HEK293 (cell line): ENCODE measurements at regions not wholly inside any gene's neighbourhood (a gene's known extent, or its start where the extent isn't known, plus 50 kb on each side); places are given as distances from the start of the nearest gene placed in this dataset.

Source experiments
- CTCF ChIA-PET: fragments of 350-600 bp; formaldehyde crosslinking; extraction: SDS; loops from one replicate; lab custom pipeline; 2021; ENCODE audit warnings: antibody characterized with exemption; lab: Yijun Ruan, JAX
- POLR2A ChIA-PET: fragments of 300-600 bp; formaldehyde crosslinking; extraction: SDS; loops from one replicate; lab custom pipeline; 2020; ENCODE audit warnings: antibody characterized with exemption, inconsistent platforms; lab: Yijun Ruan, JAX
- H3K27ac ChIP-seq: fragments of 200-500 bp; sonication (Bioruptor generic); 2 replicates; pipeline ENCODE4 v1.5.1; 2014; ENCODE audit warnings: low read depth, low read length, control low read depth, inconsistent platforms; ENCODE audit errors: extremely low read depth
- H3K36me3 ChIP-seq, 2 experiments: fragments of 200-500 bp in 1 of 2; sonication (Bioruptor generic) in 1 of 2; 1 replicate in 1 of 2; 2 replicates in 1 of 2; pipeline ENCODE4 v1.5.1; 2014 to 2017; ENCODE audit warnings: inconsistent platforms in 2 of 2, low read length in 2 of 2; ENCODE audit not compliant: control insufficient read depth in 2 of 2, insufficient read depth in 1 of 2
- H3K4me1 ChIP-seq: fragments of 200-500 bp; sonication (Bioruptor generic); 2 replicates; pipeline ENCODE4 v1.5.1; 2014; ENCODE audit warnings: mild to moderate bottlenecking, low read length, inconsistent platforms; ENCODE audit not compliant: control insufficient read depth, insufficient read depth
- H3K4me3 ChIP-seq: 2 replicates; pipeline ENCODE4 v1.5.1; 2011; ENCODE audit warnings: low read depth, mild to moderate bottlenecking, control low read depth, low read length, moderate library complexity
- H3K9me3 ChIP-seq: fragments of 200-500 bp; sonication (Bioruptor generic); 2 replicates; pipeline ENCODE4 v1.5.1; 2014; ENCODE audit warnings: low read depth, low read length, inconsistent platforms; ENCODE audit not compliant: control insufficient read depth, insufficient read depth
- KLF10 ChIP-seq: fragments of 450-650 bp; IDR thresholded peaks from 2 replicates; pipeline ENCODE4 v1.5.1; 2018; ENCODE audit warnings: missing biosample characterization, mild to moderate bottlenecking, missing genetic modification characterization
- KLF17 ChIP-seq: fragments of 450-650 bp; formaldehyde crosslinking; IDR thresholded peaks from 2 replicates; pipeline ENCODE4 v1.5.1; 2016; ENCODE audit warnings: missing biosample characterization, missing genetic modification characterization
- SETDB1 ChIP-seq: IDR thresholded peaks from one replicate; pipeline ENCODE4 v1.6.1; 2017; ENCODE audit warnings: mild to moderate bottlenecking, low read length, moderate library complexity, mixed read lengths; ENCODE audit not compliant: insufficient read length
- SP2 ChIP-seq: fragments of 450-650 bp; formaldehyde crosslinking; IDR thresholded peaks from 2 replicates; pipeline ENCODE4 v1.5.1; 2016; ENCODE audit warnings: missing biosample characterization, missing genetic modification characterization
- ZNF133 ChIP-seq: fragments of 450-650 bp; formaldehyde crosslinking; IDR thresholded peaks from 2 replicates; pipeline ENCODE4 v1.5.1; 2016; ENCODE audit warnings: missing biosample characterization, missing genetic modification characterization
- ZNF155 ChIP-seq: fragments of 450-650 bp; formaldehyde crosslinking; IDR thresholded peaks from 2 replicates; pipeline ENCODE4 v1.5.1; 2016; ENCODE audit warnings: missing biosample characterization, missing genetic modification characterization
- ZNF26 ChIP-seq: fragments of 450-650 bp; formaldehyde crosslinking; IDR thresholded peaks from 2 replicates; pipeline ENCODE4 v1.5.1; 2016; ENCODE audit warnings: missing biosample characterization, missing genetic modification characterization
- ZNF324 ChIP-seq: fragments of 450-650 bp; formaldehyde crosslinking; IDR thresholded peaks from 2 replicates; pipeline ENCODE4 v1.5.1; 2016; ENCODE audit warnings: missing biosample characterization, missing genetic modification characterization
- ZNF391 ChIP-seq: fragments of 450-650 bp; formaldehyde crosslinking; IDR thresholded peaks from 2 replicates; pipeline ENCODE4 v1.5.1; 2016; ENCODE audit warnings: low read depth, missing biosample characterization, missing genetic modification characterization, borderline replicate concordance
- ZNF433 ChIP-seq: fragments of 450-650 bp; formaldehyde crosslinking; IDR thresholded peaks from 2 replicates; pipeline ENCODE4 v1.5.1; 2016; ENCODE audit warnings: missing biosample characterization, missing genetic modification characterization, low read depth
- ZNF488 ChIP-seq: fragments of 450-650 bp; formaldehyde crosslinking; IDR thresholded peaks from 2 replicates; pipeline ENCODE4 v1.5.1; 2016; ENCODE audit warnings: missing biosample characterization, missing genetic modification characterization
- ZNF560 ChIP-seq: fragments of 450-650 bp; formaldehyde crosslinking; IDR thresholded peaks from 2 replicates; pipeline ENCODE4 v1.5.1; 2017; ENCODE audit warnings: missing biosample characterization, missing genetic modification characterization, borderline replicate concordance
- ZNF596 ChIP-seq: fragments of 450-650 bp; IDR thresholded peaks from 2 replicates; pipeline ENCODE4 v1.5.0; 2018; ENCODE audit warnings: missing biosample characterization, mild to moderate bottlenecking, missing genetic modification characterization, moderate library complexity
- ZNF623 ChIP-seq: fragments of 450-650 bp; formaldehyde crosslinking; IDR thresholded peaks from 2 replicates; pipeline ENCODE4 v1.5.1; 2016; ENCODE audit warnings: missing biosample characterization, missing genetic modification characterization
- ZNF701 ChIP-seq: fragments of 450-650 bp; formaldehyde crosslinking; IDR thresholded peaks from 2 replicates; pipeline ENCODE4 v1.5.1; 2016; ENCODE audit warnings: missing biosample characterization, missing genetic modification characterization
- ZNF837 ChIP-seq: fragments of 450-650 bp; formaldehyde crosslinking; IDR thresholded peaks from 2 replicates; pipeline ENCODE4 v1.5.1; 2016; ENCODE audit warnings: missing biosample characterization, missing genetic modification characterization

GRCh38 chr7:156577645-156578577 lies 62.7 kb upstream of the RNF32 start:
- no peak overlapping the region for H3K27ac ChIP-seq
- no peak overlapping the region for H3K4me3 ChIP-seq
- CTCF ChIA-PET: no interaction called here
- no peaks in the 10 kb centered on the region for H3K9me3 ChIP-seq
- POLR2A ChIA-PET: no interaction called here
- no peak for TF ChIP-seq ZNF596
- no peak for TF ChIP-seq KLF17 (tag by site-specific recombination)
- TF ChIP-seq SP2 (tag by site-specific recombination): no peak
- no peak for TF ChIP-seq ZNF26 (tag by site-specific recombination)
- H3K36me3 ChIP-seq: no peaks in the 10 kb centered on the region
- H3K4me1 ChIP-seq: no peaks in the 10 kb centered on the region

GRCh38 chr7:156576216-156577058 lies 64.1 kb upstream of the RNF32 start:
- Histone ChIP-seq H3K4me3 (no peak overlapping the region), H3K9me3 (no peaks in the 10 kb centered on the region), H3K4me1 (no peaks in the 10 kb centered on the region), H3K36me3 (no peaks in the 10 kb centered on the region), H3K27ac (no peak overlapping the region)
- TF ChIP-seq ZNF837 (no peak), ZNF155 (tag by site-specific recombination) (no peak), SETDB1 (no peak)
- ChIA-PET POLR2A (no interaction called here), CTCF (no interaction called here)

GRCh38 chr7:156568258-156568657 lies 72.3 kb upstream of the RNF32 start:
- no peak overlapping the region for H3K4me3 ChIP-seq
- TF ChIP-seq ZNF560 (tag by site-specific recombination) (no peak), ZNF133 (tag by site-specific recombination) (no peak), ZNF433 (tag by site-specific recombination) (no peak), ZNF488 (tag by site-specific recombination) (no peak), KLF10 (tag by site-specific recombination) (no peak), ZNF701 (tag by site-specific recombination) (no peak), ZNF623 (no peak), ZNF324 (tag by site-specific recombination) (no peak), ZNF391 (tag by site-specific recombination) (no peak)
- no peak overlapping the region for H3K27ac ChIP-seq
- H3K36me3 ChIP-seq: no peaks in the 10 kb centered on the region
- POLR2A ChIA-PET: no interaction called here
- no peaks in the 10 kb centered on the region for H3K4me1 ChIP-seq
- CTCF ChIA-PET: no interaction called here
- no peaks in the 10 kb centered on the region for H3K9me3 ChIP-seq
